ENCODE measurements at regions not wholly inside any gene's neighbourhood (a gene's known extent, or its start where the extent isn't known, plus 50 kb on each side); places are given as distances from the start of the nearest gene placed in this dataset.
"Not testable (repeated sequence)": the region's sequence is repeated elsewhere in the genome, so short reads cannot be mapped to it uniquely, and the experiment has no call there.

DNA sequence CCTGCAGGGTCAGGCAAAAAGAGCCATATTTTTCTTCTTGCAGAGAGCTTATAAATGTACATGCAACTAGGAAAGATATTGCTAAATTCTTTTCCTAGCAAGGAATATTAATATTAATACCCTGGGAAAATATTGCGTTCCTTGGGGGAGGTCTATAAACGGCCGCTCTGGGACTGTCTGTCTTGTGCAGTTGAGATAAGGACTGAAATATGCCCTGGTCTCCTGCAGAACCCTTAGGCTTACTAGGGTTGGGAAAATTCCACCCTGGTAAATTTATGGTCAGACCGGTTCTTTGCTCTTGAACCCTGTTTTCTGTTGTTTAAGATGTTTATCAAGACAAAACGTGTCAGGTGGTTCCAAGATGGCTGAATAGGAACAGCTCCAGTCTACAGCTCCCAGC, 121.3 kb upstream of the CARMIL1 start:
- H3K9me3 ChIP-seq (ENCODE audit: insufficient read depth in 2 of 2, low read depth in 1 of 2, low read length in 1 of 2): peaks cover 22 to 23% of the 10 kb centered on the region in 2 experiments
- H2BK20ac ChIP-seq (ENCODE audit: low read length): no peak overlapping the region
- peak in 1 of 2 experiments; percentile 92; a peak in 1 of 3 replicates for TF ChIP-seq EP300 (IDR thresholded peaks at IDR 0.05; ENCODE audit: borderline replicate concordance in 1 of 2, low read depth in 2 of 2, low read length in 2 of 2)
- no peak for TF ChIP-seq GTF2F1 (IDR thresholded peaks at IDR 0.05; ENCODE audit: borderline replicate concordance, low read depth, low read length)
- H4K8ac ChIP-seq (ENCODE audit: extremely low read depth, insufficient read depth, low read length): no peak overlapping the region
- H3K79me2 ChIP-seq (ENCODE audit: control insufficient read depth in 1 of 2, insufficient read depth in 2 of 2, low read length in 2 of 2): no peaks in the 10 kb centered on the region
- H3K23ac ChIP-seq (ENCODE audit: insufficient read length): no peak overlapping the region
- H4K5ac ChIP-seq (ENCODE audit: insufficient read length, low read depth, low read length): no peak overlapping the region
- H3K4me2 ChIP-seq (ENCODE audit: insufficient read depth in 1 of 2, low read depth in 2 of 2, low read length in 2 of 2): no peak overlapping the region
- H2AFZ ChIP-seq (ENCODE audit: low read length): no peak overlapping the region
- H3K23me2 ChIP-seq (ENCODE audit: low read depth, low read length): no peaks in the 10 kb centered on the region
- no peak overlapping the region for H2BK15ac ChIP-seq (ENCODE audit: low read length)
- H3K4me3 ChIP-seq (ENCODE audit: extremely low read depth in 1 of 4, insufficient read depth in 2 of 4, low read depth in 3 of 4, low read length in 4 of 4): no peak overlapping the region
- H3K27me3 ChIP-seq (replicated peaks in 1 of 4; ENCODE audit: control insufficient read depth in 3 of 4, extremely low read depth in 1 of 4, insufficient read depth in 3 of 4, low read length in 3 of 4): no peaks in the 10 kb centered on the region
- no peaks in the 10 kb centered on the region for H4K20me1 ChIP-seq (replicated peaks in 1 of 2; ENCODE audit: control insufficient read depth in 1 of 2, insufficient read depth in 2 of 2, low read length in 2 of 2)
- DNase-seq (ENCODE audit: low read depth in 1 of 2, low spot score in 2 of 2) (no peak), FAIRE-seq (no peak)
- H4K91ac ChIP-seq (replicated peaks; ENCODE audit: insufficient read length, low read length): no peak overlapping the region
- H3K56ac ChIP-seq (replicated peaks; ENCODE audit: insufficient read length, low read depth, low read length): no peak overlapping the region
- H3K79me1 ChIP-seq (ENCODE audit: low read depth, low read length): no peaks in the 10 kb centered on the region
- H3K9ac ChIP-seq (replicated peaks in 1 of 4; ENCODE audit: extremely low read depth in 1 of 4, low read depth in 3 of 4, low read length in 3 of 4): no peak overlapping the region
- no peak overlapping the region for H2BK5ac ChIP-seq (ENCODE audit: low read depth, low read length)
- no peak overlapping the region for H2BK120ac ChIP-seq (replicated peaks; ENCODE audit: low read depth, low read length)
- ChIA-PET CTCF (ENCODE audit: partially characterized antibody) (no interaction called here), POLR2A (ENCODE audit: partially characterized antibody) (interaction anchor here (0.5 kb wide), 1 partner anchor 93 kb away, joined by 4 read pairs; no protein-coding TSS in a partner anchor)
- no peak overlapping the region for H3K14ac ChIP-seq (ENCODE audit: insufficient read length)
- no peak overlapping the region for H2AK5ac ChIP-seq (ENCODE audit: low read depth, low read length)
- no peak overlapping the region for H3K27ac ChIP-seq (ENCODE audit: low read depth, low read length)
- no peaks in the 10 kb centered on the region for H3K4me1 ChIP-seq (replicated peaks in 1 of 4; ENCODE audit: control insufficient read depth in 3 of 4, insufficient read depth in 4 of 4, low read length in 3 of 4)
- no peak overlapping the region for H3K4ac ChIP-seq (replicated peaks; ENCODE audit: insufficient read length, low read depth, low read length)
- no peaks in the 10 kb centered on the region for H3K36me3 ChIP-seq (ENCODE audit: control insufficient read depth in 2 of 4, insufficient read depth in 4 of 4, low read length in 3 of 4)
- 94% methylated on average over 5 of the region's 5 CpGs; no CpG with 5 or more reads in 1 of the 2 experiments for WGBS, 2 experiments (ENCODE audit: extremely low coverage in 1 of 2, insufficient coverage in 1 of 2, insufficient read length in 1 of 2, insufficient replicate concordance in 2 of 2, low coverage in 1 of 2, low lambda C conversion rate in 2 of 2, missing lambda C conversion rate in 1 of 2)
- no peak overlapping the region for H2BK12ac ChIP-seq (ENCODE audit: low read depth, low read length)
- H3K18ac ChIP-seq (ENCODE audit: extremely low read depth, low read length): no peak overlapping the region

DNA sequence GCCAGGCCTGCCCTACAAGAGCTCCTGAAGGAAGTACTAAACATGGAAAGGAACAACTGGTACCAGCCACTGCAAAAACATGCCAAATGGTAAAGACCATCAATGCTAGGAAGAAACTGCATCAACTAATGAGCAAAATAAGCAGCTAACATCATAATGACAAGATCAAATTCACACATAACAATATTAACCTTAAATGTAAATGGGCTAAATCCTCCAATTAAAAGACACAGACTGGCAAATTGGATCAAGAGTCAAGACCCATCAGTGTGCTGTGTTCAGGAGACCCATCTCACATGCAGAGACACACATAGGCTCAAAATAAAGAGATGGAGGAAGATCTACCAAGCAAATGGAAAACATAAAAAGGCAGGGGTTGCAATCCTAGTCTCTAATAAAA, 119.0 kb upstream of the CARMIL1 start:
- H3K9me3 ChIP-seq (ENCODE audit: insufficient read depth in 2 of 2, low read depth in 1 of 2, low read length in 1 of 2): peaks cover 20% of the 10 kb centered on the region in 2 experiments
- H3K4me3 ChIP-seq (ENCODE audit: extremely low read depth in 1 of 4, insufficient read depth in 2 of 4, low read depth in 3 of 4, low read length in 4 of 4); H3K27me3 ChIP-seq (replicated peaks in 1 of 4; ENCODE audit: control insufficient read depth in 3 of 4, extremely low read depth in 1 of 4, insufficient read depth in 3 of 4, low read length in 3 of 4); H3K56ac ChIP-seq (replicated peaks; ENCODE audit: insufficient read length, low read depth, low read length); H3K4me1 ChIP-seq (replicated peaks in 1 of 4; ENCODE audit: control insufficient read depth in 3 of 4, insufficient read depth in 4 of 4, low read length in 3 of 4); H3K27ac ChIP-seq (ENCODE audit: low read depth, low read length); POLR2A ChIA-PET (ENCODE audit: partially characterized antibody); H3K14ac ChIP-seq (ENCODE audit: insufficient read length); H3K9ac ChIP-seq (replicated peaks in 1 of 4; ENCODE audit: extremely low read depth in 1 of 4, low read depth in 3 of 4, low read length in 3 of 4); H4K91ac ChIP-seq (replicated peaks; ENCODE audit: insufficient read length, low read length); H2AFZ ChIP-seq (ENCODE audit: low read length); H4K5ac ChIP-seq (ENCODE audit: insufficient read length, low read depth, low read length); H3K36me3 ChIP-seq (ENCODE audit: control insufficient read depth in 2 of 4, insufficient read depth in 4 of 4, low read length in 3 of 4); H2BK120ac ChIP-seq (replicated peaks; ENCODE audit: low read depth, low read length); H3K79me2 ChIP-seq (ENCODE audit: control insufficient read depth in 1 of 2, insufficient read depth in 2 of 2, low read length in 2 of 2); H3K23ac ChIP-seq (ENCODE audit: insufficient read length); H3K18ac ChIP-seq (ENCODE audit: extremely low read depth, low read length); DNase-seq (ENCODE audit: low read depth in 1 of 2, low spot score in 2 of 2); H3K4ac ChIP-seq (replicated peaks; ENCODE audit: insufficient read length, low read depth, low read length); H4K8ac ChIP-seq (ENCODE audit: extremely low read depth, insufficient read depth, low read length); H3K79me1 ChIP-seq (ENCODE audit: low read depth, low read length); H3K23me2 ChIP-seq (ENCODE audit: low read depth, low read length); H4K20me1 ChIP-seq (replicated peaks in 1 of 2; ENCODE audit: control insufficient read depth in 1 of 2, insufficient read depth in 2 of 2, low read length in 2 of 2); FAIRE-seq; H2BK12ac ChIP-seq (ENCODE audit: low read depth, low read length); H2BK15ac ChIP-seq (ENCODE audit: low read length); CTCF ChIA-PET (ENCODE audit: partially characterized antibody); H2BK5ac ChIP-seq (ENCODE audit: low read depth, low read length); H3K4me2 ChIP-seq (ENCODE audit: insufficient read depth in 1 of 2, low read depth in 2 of 2, low read length in 2 of 2); H2AK5ac ChIP-seq (ENCODE audit: low read depth, low read length); H2BK20ac ChIP-seq (ENCODE audit: low read length): not testable (repeated sequence)

Data from H1 (cell line).